Spinal cord (tissue), 9 donors: ENCODE measurements at regions not wholly inside any gene's neighbourhood (a gene's known extent, or its start where the extent isn't known, plus 50 kb on each side); places are given as distances from the start of the nearest gene placed in this dataset.

ENCODE experiments used
- DNase-seq, 6 donors: peaks; one replicate each; pipeline versions ENCODE4 v3.0.0 to v3.0.0-alpha.2; 2013 to 2015; ENCODE audit warnings: low spot score in 6 of 6, low read depth in 4 of 6
- H3K27ac ChIP-seq: one replicate; pipeline ENCODE4 v1.5.1; 2013; ENCODE audit warnings: low read depth, low read length, control low read depth
- H3K27me3 ChIP-seq: one replicate; pipeline ENCODE4 v1.6.1; 2013; ENCODE audit warnings: low read length; ENCODE audit not compliant: control insufficient read depth, insufficient read depth
- H3K36me3 ChIP-seq: one replicate; pipeline ENCODE4 v1.6.1; 2013; ENCODE audit warnings: low read length; ENCODE audit not compliant: control insufficient read depth, insufficient read depth
- H3K4me1 ChIP-seq: one replicate; pipeline ENCODE4 v1.6.1; 2013; ENCODE audit warnings: low read length; ENCODE audit not compliant: control insufficient read depth, insufficient read depth
- H3K4me3 ChIP-seq: one replicate; pipeline ENCODE4 v1.5.1; 2013; ENCODE audit warnings: low read depth, low read length, control low read depth
- H3K9me3 ChIP-seq: one replicate; pipeline ENCODE4 v1.6.1; 2013; ENCODE audit warnings: low read length; ENCODE audit not compliant: control insufficient read depth, insufficient read depth
- WGBS: methylation state at CpG from one replicate; pipeline ENCODE4 v1.1.5; 2013; ENCODE audit warnings: missing lambda C conversion rate; ENCODE audit not compliant: insufficient coverage; 5-methylcytosine and 5-hydroxymethylcytosine counted together
- donor health status: healthy.

GRCh38 chr3:150064971-150065370 lies 94.3 kb upstream of the PFN2 start:
- WGBS = 83% methylated on average over 1 of the region's 2 CpGs
- H3K36me3 ChIP-seq = no peaks in the 10 kb centered on the region

GRCh38 chr3:150063237-150063636 lies 92.5 kb upstream of the PFN2 start:
- no peaks in the 10 kb centered on the region for H3K36me3 ChIP-seq
- H3K27me3 ChIP-seq = no peaks in the 10 kb centered on the region
- no peak for DNase-seq
- no peaks in the 10 kb centered on the region for H3K9me3 ChIP-seq
- H3K4me3 ChIP-seq = no peak overlapping the region
- peaks cover 9% of the 10 kb centered on the region for H3K4me1 ChIP-seq
- peak overlapping the region; percentile 36 for H3K27ac ChIP-seq
- WGBS = no CpG with 5 or more reads among the region's 1 CpG

More at GRCh38 chr3:150064971-150065370, 94.3 kb upstream of the PFN2 start:
- peaks cover 6% of the 10 kb centered on the region for H3K4me1 ChIP-seq
- no peaks in the 10 kb centered on the region for H3K9me3 ChIP-seq
- DNase-seq = no peak
- no peaks in the 10 kb centered on the region for H3K27me3 ChIP-seq
- H3K4me3 ChIP-seq = no peak overlapping the region
- H3K27ac ChIP-seq = no peak overlapping the region

- Histone ChIP-seq H3K27me3 (no peaks in the 10 kb centered on the region), H3K36me3 (no peaks in the 10 kb centered on the region), H3K4me3 (no peak overlapping the region), H3K9me3 (no peaks in the 10 kb centered on the region), H3K4me1 (peaks cover 9% of the 10 kb centered on the region), H3K27ac (peak overlapping the region; percentile 74)
- peak in 2 of 6 donors; percentile 58 to 62 for DNase-seq
- 21% methylated on average over 2 of the region's 6 CpGs for WGBS
Measured at GRCh38 chr3:150062492-150062891, 91.8 kb upstream of the PFN2 start.

- Histone ChIP-seq H3K36me3 (no peaks in the 10 kb centered on the region), H3K27ac (no peak overlapping the region), H3K4me1 (peaks cover 9% of the 10 kb centered on the region), H3K4me3 (no peak overlapping the region), H3K9me3 (no peaks in the 10 kb centered on the region), H3K27me3 (no peaks in the 10 kb centered on the region)
- no peak for DNase-seq
- WGBS = 74% methylated on average over 4 of the region's 4 CpGs
Measured at GRCh38 chr3:150061288-150062024, 90.8 kb upstream of the PFN2 start.

- Histone ChIP-seq H3K27ac (no peak overlapping the region), H3K4me1 (peaks cover 9% of the 10 kb centered on the region), H3K9me3 (no peaks in the 10 kb centered on the region), H3K36me3 (no peaks in the 10 kb centered on the region), H3K4me3 (no peak overlapping the region), H3K27me3 (no peaks in the 10 kb centered on the region)
- WGBS = no CpG with 5 or more reads among the region's 4 CpGs
- DNase-seq = peak in 2 of 6 donors; percentile 48 to 66
Measured at GRCh38 chr3:150059729-150060128, 89.0 kb upstream of the PFN2 start.

- Histone ChIP-seq H3K9me3 (no peaks in the 10 kb centered on the region), H3K4me1 (peaks cover 9% of the 10 kb centered on the region), H3K27me3 (no peaks in the 10 kb centered on the region), H3K27ac (no peak overlapping the region), H3K36me3 (no peaks in the 10 kb centered on the region), H3K4me3 (no peak overlapping the region)
- WGBS = 0% methylated on average over 1 of the region's 5 CpGs
- DNase-seq = no peak
Measured at GRCh38 chr3:150059241-150059640, 88.5 kb upstream of the PFN2 start.

- no peak for DNase-seq
- Histone ChIP-seq H3K4me1 (peaks cover 9% of the 10 kb centered on the region), H3K9me3 (no peaks in the 10 kb centered on the region), H3K27ac (no peak overlapping the region), H3K36me3 (no peaks in the 10 kb centered on the region), H3K4me3 (no peak overlapping the region), H3K27me3 (no peaks in the 10 kb centered on the region)
- WGBS = no CpG with 5 or more reads among the region's 4 CpGs
Measured at GRCh38 chr3:150057227-150057626, 86.5 kb upstream of the PFN2 start.

- DNase-seq = no peak
- Histone ChIP-seq H3K4me1 (peaks cover 4% of the 10 kb centered on the region), H3K27ac (no peak overlapping the region), H3K4me3 (no peak overlapping the region), H3K9me3 (no peaks in the 10 kb centered on the region), H3K36me3 (no peaks in the 10 kb centered on the region), H3K27me3 (no peaks in the 10 kb centered on the region)
- 87% methylated on average over 6 of the region's 6 CpGs for WGBS
Measured at GRCh38 chr3:150055332-150055731, 84.6 kb upstream of the PFN2 start.

GRCh38 chr3:150054635-150055034 lies 83.9 kb upstream of the PFN2 start:
- Histone ChIP-seq H3K4me1 (peaks cover 3% of the 10 kb centered on the region), H3K9me3 (no peaks in the 10 kb centered on the region), H3K4me3 (no peak overlapping the region), H3K27me3 (no peaks in the 10 kb centered on the region), H3K27ac (no peak overlapping the region), H3K36me3 (no peaks in the 10 kb centered on the region)
- WGBS = 89% methylated on average over 1 of the region's 2 CpGs
- DNase-seq = no peak

- WGBS = 86% methylated on average over 20 of the region's 25 CpGs
- DNase-seq = no peak
- Histone ChIP-seq H3K27me3 (no peaks in the 10 kb centered on the region), H3K27ac (no peak overlapping the region), H3K4me3 (no peak overlapping the region), H3K4me1 (no peaks in the 10 kb centered on the region), H3K36me3 (no peaks in the 10 kb centered on the region), H3K9me3 (no peaks in the 10 kb centered on the region)
Measured at GRCh38 chr3:150050510-150050909, 79.8 kb upstream of the PFN2 start.
